ENCODE measurements at regions not wholly inside any gene's neighbourhood (a gene's known extent, or its start where the extent isn't known, plus 50 kb on each side); places are given as distances from the start of the nearest gene placed in this dataset.

DNA sequence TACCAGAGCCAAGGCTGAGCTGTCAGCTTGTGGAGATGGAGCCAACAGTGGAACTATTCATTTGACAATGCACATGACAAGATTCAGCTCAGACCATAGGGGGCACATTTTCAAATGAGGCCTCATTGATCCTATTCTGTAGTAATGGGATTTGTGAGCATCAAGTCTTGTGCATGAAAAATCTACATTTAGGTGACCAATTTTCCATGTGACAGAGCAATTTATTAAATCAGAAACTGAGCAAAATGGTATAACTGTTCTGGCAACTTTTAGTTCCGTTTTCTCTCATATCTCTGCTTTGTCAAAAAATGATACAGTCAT lies 108.5 kb upstream of the PCDH18 start:
- TF ChIP-seq, protein P1, sequence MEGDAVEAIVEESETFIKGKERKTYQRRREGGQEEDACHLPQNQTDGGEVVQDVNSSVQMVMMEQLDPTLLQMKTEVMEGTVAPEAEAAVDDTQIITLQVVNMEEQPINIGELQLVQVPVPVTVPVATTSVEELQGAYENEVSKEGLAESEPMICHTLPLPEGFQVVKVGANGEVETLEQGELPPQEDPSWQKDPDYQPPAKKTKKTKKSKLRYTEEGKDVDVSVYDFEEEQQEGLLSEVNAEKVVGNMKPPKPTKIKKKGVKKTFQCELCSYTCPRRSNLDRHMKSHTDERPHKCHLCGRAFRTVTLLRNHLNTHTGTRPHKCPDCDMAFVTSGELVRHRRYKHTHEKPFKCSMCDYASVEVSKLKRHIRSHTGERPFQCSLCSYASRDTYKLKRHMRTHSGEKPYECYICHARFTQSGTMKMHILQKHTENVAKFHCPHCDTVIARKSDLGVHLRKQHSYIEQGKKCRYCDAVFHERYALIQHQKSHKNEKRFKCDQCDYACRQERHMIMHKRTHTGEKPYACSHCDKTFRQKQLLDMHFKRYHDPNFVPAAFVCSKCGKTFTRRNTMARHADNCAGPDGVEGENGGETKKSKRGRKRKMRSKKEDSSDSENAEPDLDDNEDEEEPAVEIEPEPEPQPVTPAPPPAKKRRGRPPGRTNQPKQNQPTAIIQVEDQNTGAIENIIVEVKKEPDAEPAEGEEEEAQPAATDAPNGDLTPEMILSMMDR (IDR thresholded peaks at IDR 0.05), result no peak
- no peak for TF ChIP-seq POLR2A (IDR thresholded peaks at IDR 0.05)

All from body of pancreas (tissue), 4 donors.